Neural cell (in vitro differentiated cells): ENCODE measurements at regions not wholly inside any gene's neighbourhood (a gene's known extent, or its start where the extent isn't known, plus 50 kb on each side); places are given as distances from the start of the nearest gene placed in this dataset.

Experiments
- CTCF ChIP-seq: fragments of 450-650 bp; IDR thresholded peaks from 2 replicates; pipeline ENCODE4 v1.5.1; 2014; ENCODE audit warnings: antibody characterized with exemption, mild to moderate bottlenecking, moderate library complexity; ENCODE audit not compliant: poor library complexity, severe bottlenecking
- EP300 ChIP-seq: fragments of 450-650 bp; conservative IDR thresholded peaks from 2 replicates; pipeline ENCODE4 v1.6.1; 2014; ENCODE audit warnings: antibody characterized with exemption, mild to moderate bottlenecking, moderate library complexity; ENCODE audit not compliant: poor library complexity, severe bottlenecking
- EZH2 ChIP-seq: fragments of 200-600, 300-800 bp; shearing (Covaris generic), sonication (generic); IDR thresholded peaks from 2 replicates; pipeline ENCODE4 v1.6.1; 2014; ENCODE audit warnings: antibody characterized with exemption, low read length, borderline replicate concordance, mild to moderate bottlenecking; ENCODE audit not compliant: insufficient read depth, poor library complexity, severe bottlenecking
- MXI1 ChIP-seq: fragments of 450-650 bp; conservative IDR thresholded peaks from 2 replicates; pipeline ENCODE4 v1.6.1; 2014; ENCODE audit warnings: antibody characterized with exemption, mild to moderate bottlenecking; ENCODE audit not compliant: poor library complexity, severe bottlenecking
- POLR2AphosphoS5 ChIP-seq: IDR thresholded peaks from 2 replicates; pipeline ENCODE4 v1.6.1; 2012
- RAD21 ChIP-seq: fragments of 450-650 bp; conservative IDR thresholded peaks from 2 replicates; pipeline ENCODE4 v1.6.1; 2014; ENCODE audit warnings: antibody characterized with exemption, mild to moderate bottlenecking, moderate library complexity
- TAF1 ChIP-seq: IDR thresholded peaks from 2 replicates; pipeline ENCODE4 v1.6.1; 2012; ENCODE audit warnings: low read depth

DNA sequence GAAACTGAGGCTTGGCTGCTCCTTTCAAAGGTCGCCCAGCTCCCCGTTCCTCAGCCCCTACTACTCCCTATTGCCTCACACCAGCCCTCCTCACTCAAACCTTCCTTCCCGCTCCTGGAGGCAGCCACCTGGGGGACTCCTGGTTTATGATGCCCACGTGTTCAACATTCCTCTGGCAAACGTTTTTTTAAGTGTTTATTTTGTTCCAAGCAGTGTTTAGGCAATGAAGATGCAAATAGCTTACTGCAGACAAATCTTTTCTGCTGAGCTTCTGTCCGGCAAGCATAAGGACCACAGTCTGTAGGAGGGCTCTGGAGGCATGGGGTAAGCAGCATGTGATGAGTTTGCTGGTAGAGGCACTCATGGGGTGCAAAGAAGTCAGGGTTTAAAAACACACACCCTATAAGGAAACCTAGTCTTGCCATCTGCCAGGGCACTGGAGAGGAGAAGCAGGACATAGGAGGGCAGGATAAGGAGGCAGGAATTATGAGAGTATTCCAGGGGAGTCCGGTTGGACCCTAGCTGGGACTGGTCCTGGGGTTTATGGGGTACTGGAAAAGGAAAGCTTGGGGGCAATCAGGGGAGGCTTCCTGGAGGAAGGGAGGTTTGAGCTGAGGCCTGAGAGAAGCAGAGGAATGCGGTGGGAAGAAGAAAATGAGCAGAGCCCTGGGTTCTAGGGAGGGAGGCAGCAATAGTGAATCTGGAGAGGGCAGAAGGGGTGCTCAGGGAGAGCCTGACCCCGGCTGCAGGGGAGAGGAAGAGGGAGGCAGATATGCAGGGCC, 123.3 kb downstream of the NCOR2 start:
- TF ChIP-seq POLR2AphosphoS5, result no peak
- no peak for TF ChIP-seq CTCF
- no peak for TF ChIP-seq EZH2
- TF ChIP-seq MXI1, result no peak
- no peak for TF ChIP-seq TAF1
- no peak for TF ChIP-seq EP300
- no peak for TF ChIP-seq RAD21
